ENCODE measurements at regions not wholly inside any gene's neighbourhood (a gene's known extent, or its start where the extent isn't known, plus 50 kb on each side); places are given as distances from the start of the nearest gene placed in this dataset.
A peak's percentile ranks its signal among the peaks of the same experiment; 100 is the strongest.

DNA sequence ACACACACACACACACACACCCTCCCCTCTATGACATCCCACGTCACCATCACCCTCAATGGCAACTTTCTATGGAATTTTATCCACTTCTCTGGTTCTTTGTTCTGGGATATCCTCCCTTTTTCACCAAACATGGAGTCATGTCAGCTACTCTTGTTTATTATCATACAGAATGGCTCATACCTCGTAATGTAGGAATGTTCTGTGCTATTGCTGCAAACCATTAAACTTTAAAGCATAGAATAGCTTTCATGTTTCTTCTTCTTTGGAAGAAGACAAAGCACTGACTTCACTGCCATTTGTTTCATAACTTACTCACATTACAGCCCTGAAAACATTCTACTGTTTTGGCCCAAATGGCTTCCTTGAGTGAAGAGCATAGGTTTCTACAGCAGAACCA lies 163.4 kb downstream of the FOXO1 start:
- Histone ChIP-seq H3K4me3 (ENCODE audit: low read depth, low read length) (no peak overlapping the region), H2AFZ (ENCODE audit: low read length, unreplicated experiment) (no peak overlapping the region), H3K27me3 (ENCODE audit: insufficient read depth, low read length) (no peaks in the 10 kb centered on the region), H3K36me3 (ENCODE audit: insufficient read depth, low read length) (no peaks in the 10 kb centered on the region), H3K4me1 (ENCODE audit: control insufficient read depth, insufficient read depth, low read length, unreplicated experiment) (peaks cover 16% of the 10 kb centered on the region), H3K27ac (ENCODE audit: low read depth, low read length) (0 out of 2 replicates have a peak overlapping the region, but pooled peaks have one; percentile 56), H3K79me2 (ENCODE audit: control insufficient read depth, insufficient read depth, low read length, unreplicated experiment) (no peaks in the 10 kb centered on the region)

DNA sequence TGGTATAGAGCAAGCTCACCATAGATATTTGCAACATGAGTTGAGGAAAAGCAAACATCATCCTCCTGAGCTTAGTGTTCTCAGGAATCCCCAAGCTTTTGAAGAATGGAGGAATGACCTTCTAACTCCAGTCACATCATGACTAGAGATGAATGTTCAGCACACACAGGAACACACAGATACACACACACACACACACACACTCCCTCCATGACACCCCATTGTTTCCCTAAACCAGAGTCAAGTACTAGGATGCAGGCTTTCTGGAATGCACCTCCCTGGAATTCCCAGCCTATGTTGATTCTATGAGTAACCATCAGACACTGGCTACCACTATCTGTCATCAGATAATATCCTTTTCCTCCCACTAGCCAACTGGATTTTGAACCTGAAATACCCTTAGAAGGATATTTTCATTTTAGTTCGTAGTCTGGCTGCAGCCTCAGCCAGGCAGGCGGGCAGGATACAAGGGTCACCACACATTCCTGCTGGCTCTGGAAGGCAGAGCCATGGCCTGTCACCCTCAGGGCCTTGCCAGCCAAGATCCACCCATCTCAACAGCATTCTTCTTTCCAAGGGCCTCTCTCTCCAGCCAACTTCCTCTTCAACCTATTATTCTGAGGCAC lies 162.4 kb downstream of the FOXO1 start:
- Histone ChIP-seq H3K27me3 (ENCODE audit: insufficient read depth, low read length) (no peaks in the 10 kb centered on the region), H3K27ac (ENCODE audit: low read depth, low read length) (peak overlapping the region; percentile 67), H3K4me3 (ENCODE audit: low read depth, low read length) (no peak overlapping the region)

DNA sequence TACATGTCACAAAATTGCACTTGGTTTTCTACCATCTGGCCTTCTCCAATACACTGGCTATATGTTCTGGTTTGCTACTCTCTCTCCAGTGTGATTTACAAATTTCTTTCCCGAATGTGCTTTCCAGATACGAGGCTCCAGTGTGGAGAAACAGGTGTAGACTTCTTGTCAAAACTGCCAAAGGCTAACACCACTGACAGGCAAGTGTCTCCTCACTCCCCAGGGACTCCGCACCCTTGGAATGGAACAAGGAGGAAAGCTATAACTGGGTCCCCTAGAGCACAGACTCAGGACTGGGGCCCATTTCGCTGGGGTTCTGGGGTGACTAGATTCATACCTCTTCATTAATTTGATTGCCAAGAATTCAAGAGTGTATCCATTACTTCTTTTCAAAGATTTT lies 161.8 kb downstream of the FOXO1 start:
- Histone ChIP-seq H3K4me1 (ENCODE audit: control insufficient read depth, insufficient read depth, low read length, unreplicated experiment) (peaks cover 16% of the 10 kb centered on the region), H3K36me3 (ENCODE audit: insufficient read depth, low read length) (no peaks in the 10 kb centered on the region), H3K27ac (ENCODE audit: low read depth, low read length) (peak overlapping the region; percentile 67), H3K27me3 (ENCODE audit: insufficient read depth, low read length) (no peaks in the 10 kb centered on the region), H3K4me3 (ENCODE audit: low read depth, low read length) (no peak overlapping the region), H3K79me2 (ENCODE audit: control insufficient read depth, insufficient read depth, low read length, unreplicated experiment) (no peaks in the 10 kb centered on the region), H2AFZ (ENCODE audit: low read length, unreplicated experiment) (no peak overlapping the region)

More for the DNA sequence above, 162.4 kb downstream of the FOXO1 start:
- H3K79me2 ChIP-seq (ENCODE audit: control insufficient read depth, insufficient read depth, low read length, unreplicated experiment): no peaks in the 10 kb centered on the region
- H3K4me1 ChIP-seq (ENCODE audit: control insufficient read depth, insufficient read depth, low read length, unreplicated experiment): peaks cover 16% of the 10 kb centered on the region
- H3K36me3 ChIP-seq (ENCODE audit: insufficient read depth, low read length): no peaks in the 10 kb centered on the region
- H2AFZ ChIP-seq (ENCODE audit: low read length, unreplicated experiment): no peak overlapping the region

DNA sequence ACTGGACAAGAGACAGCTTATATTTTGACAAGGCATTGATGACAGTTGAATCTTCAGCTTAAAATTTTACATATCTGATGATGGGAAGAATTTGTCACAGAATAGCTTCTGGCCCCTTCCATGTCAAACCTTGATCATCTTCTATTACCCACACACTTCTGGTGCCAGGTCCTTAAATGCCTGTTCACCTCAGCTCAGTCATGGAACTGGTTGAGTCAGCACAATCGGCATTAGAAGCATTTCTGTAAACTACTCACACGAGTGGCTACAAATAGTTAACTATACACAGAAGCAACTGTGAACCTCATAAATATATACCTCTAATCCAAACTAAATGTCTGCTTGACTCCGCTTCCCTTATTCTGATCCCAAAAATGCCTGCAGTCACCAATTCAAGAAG lies 161.2 kb downstream of the FOXO1 start:
- Histone ChIP-seq H3K79me2 (ENCODE audit: control insufficient read depth, insufficient read depth, low read length, unreplicated experiment) (no peaks in the 10 kb centered on the region), H3K27ac (ENCODE audit: low read depth, low read length) (no peak overlapping the region), H3K36me3 (ENCODE audit: insufficient read depth, low read length) (no peaks in the 10 kb centered on the region)

More for the DNA sequence above, 161.2 kb downstream of the FOXO1 start:
- H3K4me1 ChIP-seq (ENCODE audit: control insufficient read depth, insufficient read depth, low read length, unreplicated experiment): peaks cover 16% of the 10 kb centered on the region
- H3K27me3 ChIP-seq (ENCODE audit: insufficient read depth, low read length): no peaks in the 10 kb centered on the region
- no peak overlapping the region for H3K4me3 ChIP-seq (ENCODE audit: low read depth, low read length)
- no peak overlapping the region for H2AFZ ChIP-seq (ENCODE audit: low read length, unreplicated experiment)
